Ureter (tissue), 1 donor: ENCODE measurements at regions not wholly inside any gene's neighbourhood (a gene's known extent, or its start where the extent isn't known, plus 50 kb on each side); places are given as distances from the start of the nearest gene placed in this dataset.
"Not testable (repeated sequence)": the region's sequence is repeated elsewhere in the genome, so short reads cannot be mapped to it uniquely, and the experiment has no call there.

ENCODE experiments used
- DNase-seq: peaks from one replicate; pipeline ENCODE4 v3.0.0-alpha.2; 2020; ENCODE audit warnings: low spot score
- donor health status: DM: yes; HTN: yes; CAD: no.

- no peak for DNase-seq
Measured at GRCh38 chr12:75944097-75944904, 87.3 kb downstream of the PHLDA1 start.

GRCh38 chr12:75943730-75944096 is 87.9 kb downstream of the PHLDA1 start:
- DNase-seq = no peak

- DNase-seq = not testable (repeated sequence)
Measured at GRCh38 chr12:75941661-75942060, 89.9 kb downstream of the PHLDA1 start.

GRCh38 chr12:75939016-75939642 is 92.4 kb downstream of the PHLDA1 start:
- no peak for DNase-seq

- no peak for DNase-seq
Measured at GRCh38 chr12:75938189-75938588, 93.4 kb downstream of the PHLDA1 start.

GRCh38 chr12:75937486-75937885 is 94.1 kb downstream of the PHLDA1 start:
- DNase-seq = no peak

- DNase-seq = no peak
Measured at GRCh38 chr12:75936515-75937440, 94.8 kb downstream of the PHLDA1 start.

GRCh38 chr12:75935539-75936242 is 95.9 kb downstream of the PHLDA1 start:
- DNase-seq = no peak

- no peak for DNase-seq
Measured at GRCh38 chr12:75933101-75933500, 98.5 kb downstream of the PHLDA1 start.

GRCh38 chr12:75932241-75932640 is 99.3 kb downstream of the PHLDA1 start:
- no peak for DNase-seq

GRCh38 chr12:75923964-75924666 is 107.5 kb downstream of the PHLDA1 start:
- no peak for DNase-seq

GRCh38 chr12:75922944-75923642 is 108.5 kb downstream of the PHLDA1 start:
- DNase-seq = no peak

- no peak for DNase-seq
Measured at GRCh38 chr12:75921622-75922289, 109.8 kb downstream of the PHLDA1 start.

- no peak for DNase-seq
Measured at GRCh38 chr12:75917715-75918114, 113.9 kb downstream of the PHLDA1 start.

GRCh38 chr12:75917083-75917482 is 114.5 kb downstream of the PHLDA1 start:
- DNase-seq = no peak

GRCh38 chr12:75913502-75914351 is 117.8 kb downstream of the PHLDA1 start:
- no peak for DNase-seq

GRCh38 chr12:75909714-75910656 is 121.6 kb downstream of the PHLDA1 start:
- no peak for DNase-seq
